ENCODE measurements at regions not wholly inside any gene's neighbourhood (a gene's known extent, or its start where the extent isn't known, plus 50 kb on each side); places are given as distances from the start of the nearest gene placed in this dataset.

GRCh38 chr2:199131136-199131655 lies 326.5 kb downstream of the SATB2 start:
- no peaks in the 10 kb centered on the region for H3K4me1 Mint-ChIP-seq
- Histone ChIP-seq H3K27ac (ENCODE audit: low read length in 2 of 2) (no peak overlapping the region), H3K4me3 (ENCODE audit: control extremely low read depth in 1 of 5, extremely low read depth in 1 of 5, insufficient read depth in 1 of 5, low read depth in 2 of 5, low read length in 4 of 5) (no peak overlapping the region), H3K4me1 (ENCODE audit: control insufficient read depth in 2 of 2, insufficient read depth in 2 of 2, low read length in 2 of 2) (no peaks in the 10 kb centered on the region), H3K9ac (ENCODE audit: low read length) (no peak overlapping the region), H3K27me3 (replicated peaks in 1 of 4; ENCODE audit: control extremely low read depth in 1 of 4, control insufficient read depth in 3 of 4, insufficient read depth in 4 of 4, low read length in 3 of 4) (no peaks in the 10 kb centered on the region), H3K9me3 (ENCODE audit: control extremely low read depth in 1 of 3, control insufficient read depth in 2 of 3, insufficient read depth in 1 of 3, low read length in 2 of 3) (no peaks in the 10 kb centered on the region), H3K36me3 (replicated peaks in 1 of 2; ENCODE audit: control extremely low read depth in 1 of 2, control insufficient read depth in 1 of 2, extremely low read depth in 1 of 2, insufficient read depth in 2 of 2, low read length in 1 of 2) (no peaks in the 10 kb centered on the region), H4K20me1 (ENCODE audit: control insufficient read depth, insufficient read depth, low read length, poor library complexity, severe bottlenecking) (no peaks in the 10 kb centered on the region), H3K4me2 (replicated peaks; ENCODE audit: low read depth, low read length, poor library complexity, severe bottlenecking) (no peak overlapping the region), H2AFZ (ENCODE audit: insufficient read depth, low read depth, low read length, poor library complexity, severe bottlenecking) (no peak overlapping the region), H3K79me2 (ENCODE audit: control insufficient read depth, insufficient read depth, low read length) (no peaks in the 10 kb centered on the region)
- no peak overlapping the region for H3K27ac Mint-ChIP-seq
- intact Hi-C loops (cut with micrococcal nuclease), result no loop called here
- DNase-seq, result no peak
- no peak for TF ChIP-seq CTCF (IDR thresholded peaks at IDR 0.05)
- no peak for TF ChIP-seq EZH2 (IDR thresholded peaks at IDR 0.05; ENCODE audit: borderline replicate concordance, insufficient read depth, low read depth, low read length, poor library complexity, severe bottlenecking)
- H3K27me3 Mint-ChIP-seq, result no peaks in the 10 kb centered on the region
- ChIA-PET CTCF (no interaction called here), POLR2A (no interaction called here)
- H3K4me3 Mint-ChIP-seq, result no peak overlapping the region
- 88% methylated on average over 3 of the region's 5 CpGs for WGBS (ENCODE audit: insufficient coverage)
- H3K9me3 Mint-ChIP-seq (ENCODE audit: insufficient read depth), result no peaks in the 10 kb centered on the region
- ATAC-seq (ENCODE audit: low read depth), result no peak

GRCh38 chr2:199130501-199130900 lies 327.2 kb downstream of the SATB2 start:
- H3K36me3 ChIP-seq (replicated peaks in 1 of 2; ENCODE audit: control extremely low read depth in 1 of 2, control insufficient read depth in 1 of 2, extremely low read depth in 1 of 2, insufficient read depth in 2 of 2, low read length in 1 of 2), result no peaks in the 10 kb centered on the region
- no peak overlapping the region for H3K27ac ChIP-seq (ENCODE audit: low read length in 2 of 2)
- H3K4me1 ChIP-seq (ENCODE audit: control insufficient read depth in 2 of 2, insufficient read depth in 2 of 2, low read length in 2 of 2), result no peaks in the 10 kb centered on the region
- ATAC-seq (ENCODE audit: low read depth), result no peak
- no peak overlapping the region for H3K4me2 ChIP-seq (replicated peaks; ENCODE audit: low read depth, low read length, poor library complexity, severe bottlenecking)
- H2AFZ ChIP-seq (ENCODE audit: insufficient read depth, low read depth, low read length, poor library complexity, severe bottlenecking), result no peak overlapping the region
- no peak overlapping the region for H3K4me3 ChIP-seq (ENCODE audit: control extremely low read depth in 1 of 5, extremely low read depth in 1 of 5, insufficient read depth in 1 of 5, low read depth in 2 of 5, low read length in 4 of 5)
- Mint-ChIP-seq H3K27me3 (no peaks in the 10 kb centered on the region), H3K9me3 (ENCODE audit: insufficient read depth) (no peaks in the 10 kb centered on the region), H3K4me3 (no peak overlapping the region), H3K27ac (no peak overlapping the region), H3K4me1 (no peaks in the 10 kb centered on the region)
- no peaks in the 10 kb centered on the region for H3K9me3 ChIP-seq (ENCODE audit: control extremely low read depth in 1 of 3, control insufficient read depth in 2 of 3, insufficient read depth in 1 of 3, low read length in 2 of 3)
- no peak overlapping the region for H3K9ac ChIP-seq (ENCODE audit: low read length)
- intact Hi-C loops (cut with micrococcal nuclease), result no loop called here
- 83% methylated on average over 1 of the region's 3 CpGs for WGBS (ENCODE audit: insufficient coverage)
- no peak for TF ChIP-seq CTCF (IDR thresholded peaks at IDR 0.05)
- no peaks in the 10 kb centered on the region for H3K79me2 ChIP-seq (ENCODE audit: control insufficient read depth, insufficient read depth, low read length)
- no peaks in the 10 kb centered on the region for H4K20me1 ChIP-seq (ENCODE audit: control insufficient read depth, insufficient read depth, low read length, poor library complexity, severe bottlenecking)
- DNase-seq, result no peak
- ChIA-PET POLR2A (no interaction called here), CTCF (no interaction called here)
- H3K27me3 ChIP-seq (replicated peaks in 1 of 4; ENCODE audit: control extremely low read depth in 1 of 4, control insufficient read depth in 3 of 4, insufficient read depth in 4 of 4, low read length in 3 of 4), result no peaks in the 10 kb centered on the region
